DOHH2 (cell line): ENCODE measurements at regions not wholly inside any gene's neighbourhood (a gene's known extent, or its start where the extent isn't known, plus 50 kb on each side); places are given as distances from the start of the nearest gene placed in this dataset.

Source experiments
- CTCF ChIP-seq: fragments of 200-600 bp; sonication (generic); IDR thresholded peaks from one replicate; pipeline ENCODE4 v1.5.1; 2014; ENCODE audit warnings: antibody characterized with exemption, mild to moderate bottlenecking, low read depth, low read length; ENCODE audit not compliant: poor library complexity, severe bottlenecking
- EZH2phosphoT487 ChIP-seq: fragments of 200-600 bp; sonication (generic); IDR thresholded peaks from 2 replicates; pipeline ENCODE4 v1.6.1; 2017; ENCODE audit warnings: borderline replicate concordance, mild to moderate bottlenecking, antibody characterized with exemption, low read length, moderate library complexity, mixed read lengths

- TF ChIP-seq CTCF = no peak
- no peak for TF ChIP-seq EZH2phosphoT487
Measured at GRCh38 chr10:59464483-59464882, 102.1 kb upstream of the FAM13C start.
